OCI-LY7 (cell line): ENCODE measurements at regions not wholly inside any gene's neighbourhood (a gene's known extent, or its start where the extent isn't known, plus 50 kb on each side); places are given as distances from the start of the nearest gene placed in this dataset.
A peak's percentile ranks its signal among the peaks of the same experiment; 100 is the strongest.

Experiments used
- BruUV-seq: library from RNA; stranded (reverse); fragments of 400-500 nt; replicated peaks from 2 replicates; lab custom pipeline; 2021; lab: Mats Ljungman, UMichigan
- CTCF ChIA-PET: fragments of 300-600 bp; sonication (Branson Sonifier 250); formaldehyde crosslinking; loops from one replicate; lab custom pipeline; 2022; ENCODE audit warnings: antibody characterized with exemption; ENCODE audit not compliant: unreplicated experiment; lab: Charles Lee
- POLR2A ChIA-PET: fragments of 300-600 bp; sonication (Branson Sonifier 250); formaldehyde crosslinking; loops from one replicate; lab custom pipeline; 2022; ENCODE audit warnings: antibody characterized with exemption; lab: Charles Lee
- DNase-seq: peaks from one replicate; pipeline ENCODE4 v3.0.0-alpha.2; 2015; ENCODE audit warnings: low spot score
- H2AFZ ChIP-seq: fragments of 200-600 bp; sonication (generic), shearing (Covaris generic); 2 replicates; pipeline ENCODE4 v1.6.1; 2014; ENCODE audit warnings: mild to moderate bottlenecking, antibody characterized with exemption, low read length, moderate library complexity
- H3K27ac ChIP-seq: fragments of 200-600 bp; sonication (generic); 2 replicates; pipeline ENCODE4 v1.5.1; 2014; ENCODE audit warnings: mixed run types, low read depth, mild to moderate bottlenecking, moderate library complexity, low read length, inconsistent platforms; ENCODE audit not compliant: poor library complexity, severe bottlenecking
- H3K36me3 ChIP-seq: fragments of 200-600 bp; sonication (generic); 2 replicates; pipeline ENCODE4 v1.6.1; 2014; ENCODE audit warnings: mild to moderate bottlenecking, antibody characterized with exemption, low read length, moderate library complexity, mixed read lengths; ENCODE audit not compliant: insufficient read depth
- H3K4me1 ChIP-seq: fragments of 200-600 bp; sonication (generic); 2 replicates; pipeline ENCODE4 v1.5.1; 2014; ENCODE audit warnings: mild to moderate bottlenecking, low read length; ENCODE audit not compliant: insufficient read depth, poor library complexity, severe bottlenecking
- H3K4me2 ChIP-seq: fragments of 200-600 bp; sonication (generic); 2 replicates; pipeline ENCODE4 v1.6.1; 2014; ENCODE audit warnings: mild to moderate bottlenecking, low read length
- H3K4me3 ChIP-seq: fragments of 200-600 bp; sonication (generic); 2 replicates; pipeline ENCODE4 v1.5.1; 2014; ENCODE audit warnings: mild to moderate bottlenecking, low read depth, low read length; ENCODE audit not compliant: poor library complexity, severe bottlenecking
- H3K79me2 ChIP-seq: fragments of 200-600 bp; sonication (generic); 2 replicates; pipeline ENCODE4 v1.6.1; 2016; ENCODE audit warnings: low read depth, mild to moderate bottlenecking, low read length, moderate library complexity, mixed read lengths; ENCODE audit not compliant: insufficient read depth
- H3K9me2 ChIP-seq: fragments of 200-600 bp; sonication (generic); 2 replicates; pipeline ENCODE4 v1.6.1; 2016; ENCODE audit warnings: mild to moderate bottlenecking, low read length, mixed read lengths; ENCODE audit not compliant: insufficient read depth
- H3K9me3 ChIP-seq: fragments of 200-600 bp; sonication (generic); 2 replicates; pipeline ENCODE4 v1.6.1; 2014; ENCODE audit warnings: mild to moderate bottlenecking, mixed run types, low read length, mixed read lengths
- H4K20me1 ChIP-seq: fragments of 200-600 bp; sonication (generic); 2 replicates; pipeline ENCODE4 v1.6.1; 2014; ENCODE audit warnings: mild to moderate bottlenecking, antibody characterized with exemption, low read length, moderate library complexity, mixed read lengths; ENCODE audit not compliant: insufficient read depth
- CTCF ChIP-seq: fragments of 200-600 bp; sonication (generic); conservative IDR thresholded peaks from 2 replicates; pipeline ENCODE4 v1.5.1; 2014; ENCODE audit warnings: mild to moderate bottlenecking, antibody characterized with exemption, low read length, moderate library complexity, mixed read lengths
- EZH2phosphoT487 ChIP-seq: fragments of 200-600 bp; sonication (generic); IDR thresholded peaks from 2 replicates; pipeline ENCODE4 v1.6.1; 2018; ENCODE audit warnings: low read depth, borderline replicate concordance, mild to moderate bottlenecking, mixed run types, antibody characterized with exemption, low read length, moderate library complexity, mixed read lengths
- intact Hi-C: fragments of 100-400 bp; cut with micrococcal nuclease; formaldehyde crosslinking; loops from one replicate; pipeline ENCODE4 v1.10.0; 2022; ENCODE audit not compliant: unreplicated experiment

GRCh38 chr13:102933122-102933521, 87.3 kb downstream of the ERCC5 start:
- H3K4me1 ChIP-seq, result peaks cover 39% of the 10 kb centered on the region
- POLR2A ChIA-PET, result interaction anchor here (0.9 to 2.0 kb wide), 4 partner anchors 10 to 216 kb away, joined by 3 to 7 read pairs (median 4); no protein-coding TSS in a partner anchor
- DNase-seq, result no peak
- no TSS peak for BruUV-seq
- H3K9me2 ChIP-seq, result no peaks in the 10 kb centered on the region
- no peak overlapping the region for H3K4me3 ChIP-seq
- no peak overlapping the region; the same call in 1 of the 2 replicates for H2AFZ ChIP-seq
- intact Hi-C loops, result no loop called here
- no peaks in the 10 kb centered on the region for H3K79me2 ChIP-seq
- no peak overlapping the region for H3K4me2 ChIP-seq
- TF ChIP-seq EZH2phosphoT487, result no peak
- no peak for TF ChIP-seq CTCF
- no peaks in the 10 kb centered on the region for H3K36me3 ChIP-seq
- H3K9me3 ChIP-seq, result no peaks in the 10 kb centered on the region
- no peaks in the 10 kb centered on the region for H4K20me1 ChIP-seq
- H3K27ac ChIP-seq, result no peak overlapping the region
- CTCF ChIA-PET, result no interaction called here

- H3K4me3 ChIP-seq, result no peak overlapping the region
Observed at GRCh38 chr13:102932331-102932730, 86.5 kb downstream of the ERCC5 start.

More at GRCh38 chr13:102932331-102932730, 86.5 kb downstream of the ERCC5 start:
- CTCF ChIA-PET, result no interaction called here
- POLR2A ChIA-PET, result interaction anchor here (0.5 to 2.0 kb wide), 8 partner anchors 9 to 216 kb away, joined by 3 to 7 read pairs (median 3); no protein-coding TSS in a partner anchor
- TF ChIP-seq EZH2phosphoT487, result no peak
- no peak for TF ChIP-seq CTCF
- no peak for DNase-seq
- no peaks in the 10 kb centered on the region for H3K9me3 ChIP-seq
- H4K20me1 ChIP-seq, result no peaks in the 10 kb centered on the region
- no TSS peak for BruUV-seq
- no peak overlapping the region for H3K27ac ChIP-seq
- intact Hi-C loops, result no loop called here
- peaks cover 39% of the 10 kb centered on the region for H3K4me1 ChIP-seq
- no peaks in the 10 kb centered on the region for H3K79me2 ChIP-seq
- no peak overlapping the region for H3K4me2 ChIP-seq
- no peaks in the 10 kb centered on the region for H3K36me3 ChIP-seq
- peak overlapping the region; percentile 61; the same call in 1 of the 2 replicates for H2AFZ ChIP-seq
- H3K9me2 ChIP-seq, result no peaks in the 10 kb centered on the region
